ENCODE measurements at regions not wholly inside any gene's neighbourhood (a gene's known extent, or its start where the extent isn't known, plus 50 kb on each side); places are given as distances from the start of the nearest gene placed in this dataset.

DNA sequence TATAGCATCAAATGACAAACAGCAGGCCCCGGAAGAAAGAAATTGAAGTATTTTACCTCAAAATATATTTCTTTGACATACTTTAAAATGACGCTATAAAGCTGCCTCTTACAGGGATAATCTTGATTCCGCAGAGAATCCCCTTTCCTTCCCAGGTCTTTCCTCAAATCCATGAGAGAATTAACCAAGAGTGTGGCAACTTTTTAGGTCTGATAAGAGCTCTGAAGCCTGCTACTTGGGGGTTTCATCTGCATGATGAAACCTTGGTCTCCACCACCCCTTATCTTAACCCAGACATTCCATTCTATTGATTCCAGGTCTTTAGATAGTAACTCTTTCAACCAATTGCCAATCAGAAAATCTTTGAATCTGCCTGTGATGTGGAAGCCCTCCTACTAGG, 173.8 kb downstream of the CEMIP2 start:
- DNase-seq (ENCODE audit: low spot score): no peak
- in situ Hi-C loops (cut with MboI; ENCODE audit: low pct_unique_long_range_greater_than_20kb, low sequenced_read_pairs, unreplicated experiment): no loop called here
- no peak for TF ChIP-seq CTCF (IDR thresholded peaks at IDR 0.05; ENCODE audit: extremely low read depth, insufficient read depth, missing control alignments)

GRCh38 chr9:71592400-71592799, 175.9 kb downstream of the CEMIP2 start:
- DNase-seq (ENCODE audit: low spot score): no peak
- in situ Hi-C loops (cut with MboI; ENCODE audit: low pct_unique_long_range_greater_than_20kb, low sequenced_read_pairs, unreplicated experiment): no loop called here
- no peak for TF ChIP-seq CTCF (IDR thresholded peaks at IDR 0.05; ENCODE audit: extremely low read depth, insufficient read depth, missing control alignments)

DNA sequence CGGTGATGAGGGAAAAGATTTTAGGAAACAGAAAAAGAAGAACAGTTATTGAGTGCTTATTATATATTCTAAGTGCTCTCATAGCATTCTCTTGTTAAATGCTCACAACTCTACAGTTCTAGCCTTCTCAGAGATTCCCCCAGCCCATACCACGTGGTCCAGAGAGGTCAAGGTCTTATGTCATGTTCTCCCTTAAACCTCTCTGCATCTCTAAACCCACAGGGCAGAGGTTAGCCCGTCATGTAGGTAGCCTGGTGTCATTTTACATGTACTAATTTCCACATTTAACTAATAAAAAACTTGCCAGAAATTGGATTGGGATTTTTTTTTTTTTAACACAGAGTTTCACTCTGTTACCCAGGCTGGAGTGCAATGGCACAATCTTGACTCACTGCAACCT, 178.0 kb downstream of the CEMIP2 start:
- no peak for TF ChIP-seq CTCF (IDR thresholded peaks at IDR 0.05; ENCODE audit: extremely low read depth, insufficient read depth, missing control alignments)

DNA sequence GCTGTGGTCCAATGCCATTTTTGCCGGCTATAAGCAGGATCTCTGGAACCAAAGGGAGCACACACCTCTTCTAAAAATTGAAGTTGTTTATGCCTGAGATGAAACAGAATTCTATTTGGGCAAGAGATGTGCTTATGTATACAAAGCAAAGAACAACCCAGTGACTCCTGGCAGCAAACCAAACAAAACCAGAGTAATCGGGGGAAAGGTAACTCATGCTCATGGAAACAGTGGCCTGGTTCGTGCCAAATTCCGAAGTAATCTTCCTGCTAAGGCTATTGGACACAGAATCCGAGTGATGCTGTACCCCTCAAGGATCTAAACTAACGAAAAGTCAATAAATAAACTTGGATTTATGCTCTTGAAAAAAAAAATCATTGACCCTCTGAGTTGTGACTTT, 178.7 kb downstream of the CEMIP2 start:
- DNase-seq (ENCODE audit: low spot score): no peak
- TF ChIP-seq CTCF (IDR thresholded peaks at IDR 0.05; ENCODE audit: extremely low read depth, insufficient read depth, missing control alignments): no peak
- in situ Hi-C loops (cut with MboI; ENCODE audit: low pct_unique_long_range_greater_than_20kb, low sequenced_read_pairs, unreplicated experiment): no loop called here

More for the DNA sequence above, 178.0 kb downstream of the CEMIP2 start:
- DNase-seq (ENCODE audit: low spot score): no peak
- in situ Hi-C loops (cut with MboI; ENCODE audit: low pct_unique_long_range_greater_than_20kb, low sequenced_read_pairs, unreplicated experiment): no loop called here

DNA sequence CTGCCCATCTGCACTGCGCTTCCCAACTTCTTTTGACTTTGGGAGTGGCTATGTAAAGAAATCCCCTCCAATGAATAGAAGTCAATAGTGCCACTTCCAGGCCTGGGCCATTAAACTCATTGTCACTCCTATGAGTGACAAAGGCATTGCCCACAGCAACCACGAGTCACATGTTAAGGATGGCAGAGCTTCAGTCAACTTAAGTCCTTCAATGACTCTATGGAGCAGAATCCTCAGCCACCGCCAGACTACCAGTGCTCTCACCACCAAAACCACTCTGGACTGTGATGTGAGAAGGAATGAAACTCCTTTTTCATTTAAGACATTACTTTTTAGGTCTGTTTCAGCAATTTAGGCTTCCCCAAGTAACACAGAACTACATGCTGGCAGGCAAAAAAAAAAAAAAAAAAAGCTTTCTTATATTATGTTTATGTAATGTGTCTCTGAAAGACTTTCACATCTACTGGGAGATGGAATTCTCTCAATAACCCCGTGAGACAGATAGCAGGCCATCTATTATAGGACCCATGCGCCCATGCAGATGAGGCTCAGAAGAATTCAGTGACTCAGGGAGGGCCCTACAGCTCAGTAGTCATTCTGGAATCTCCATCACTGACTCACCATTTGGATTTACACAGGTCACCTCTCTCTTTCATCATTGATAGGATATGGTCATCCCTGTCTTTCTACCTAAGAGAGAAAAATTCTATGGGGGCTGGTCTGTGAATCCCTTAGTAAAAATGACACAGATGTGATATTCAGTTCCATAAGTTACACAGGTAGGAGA, 180.5 kb downstream of the CEMIP2 start:
- in situ Hi-C loops (cut with MboI; ENCODE audit: low pct_unique_long_range_greater_than_20kb, low sequenced_read_pairs, unreplicated experiment): no loop called here
- TF ChIP-seq CTCF (IDR thresholded peaks at IDR 0.05; ENCODE audit: extremely low read depth, insufficient read depth, missing control alignments): no peak
- no peak for DNase-seq (ENCODE audit: low spot score)

DNA sequence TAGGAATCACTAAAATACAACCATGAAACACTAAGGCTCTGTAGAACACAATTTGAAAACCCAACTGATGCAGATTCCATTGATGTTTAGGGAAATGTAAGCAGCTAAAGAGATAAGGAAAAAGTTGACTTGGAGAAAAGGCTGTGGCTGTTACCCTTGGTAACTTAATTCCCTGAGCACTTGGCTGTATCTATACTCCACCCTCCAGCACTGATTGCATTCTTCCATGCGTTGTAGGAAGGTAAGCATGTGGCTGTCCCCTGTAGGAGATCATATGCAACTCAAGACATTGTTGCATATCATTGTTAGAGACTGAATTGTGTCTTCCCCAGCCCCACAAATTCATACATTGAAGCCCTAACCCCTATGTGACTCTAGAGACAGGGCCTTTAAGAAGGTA, 184.5 kb downstream of the CEMIP2 start:
- DNase-seq (ENCODE audit: low spot score): no peak
- in situ Hi-C loops (cut with MboI; ENCODE audit: low pct_unique_long_range_greater_than_20kb, low sequenced_read_pairs, unreplicated experiment): no loop called here
- no peak for TF ChIP-seq CTCF (IDR thresholded peaks at IDR 0.05; ENCODE audit: extremely low read depth, insufficient read depth, missing control alignments)

Measured in GM13977 (cell line).